ENCODE measurements at regions not wholly inside any gene's neighbourhood (a gene's known extent, or its start where the extent isn't known, plus 50 kb on each side); places are given as distances from the start of the nearest gene placed in this dataset.

- FAIRE-seq: no peak
- DNase-seq (ENCODE audit: insufficient read length, low spot score): no peak
These were observed 296.7 kb downstream of the SAMD5 start for GRCh38 chr6:147805155-147805554.

GRCh38 chr6:147806697-147807096 is 298.2 kb downstream of the SAMD5 start:
- DNase-seq (ENCODE audit: insufficient read length, low spot score): no peak
- FAIRE-seq: no peak

- no peak for DNase-seq (ENCODE audit: insufficient read length, low spot score)
- no peak for FAIRE-seq
These were observed 300.1 kb downstream of the SAMD5 start for GRCh38 chr6:147808640-147809039.

GRCh38 chr6:147811913-147812629 is 303.6 kb downstream of the SAMD5 start:
- no peak for FAIRE-seq
- no peak for DNase-seq (ENCODE audit: insufficient read length, low spot score)

GRCh38 chr6:147817042-147817689 is 308.7 kb downstream of the SAMD5 start:
- FAIRE-seq (no peak), DNase-seq (ENCODE audit: insufficient read length, low spot score) (no peak)

- DNase-seq (ENCODE audit: insufficient read length, low spot score) (no peak), FAIRE-seq (no peak)
These were observed 312.0 kb downstream of the SAMD5 start for GRCh38 chr6:147820520-147820919.

GRCh38 chr6:147821295-147821897 is 312.9 kb downstream of the SAMD5 start:
- FAIRE-seq (no peak), DNase-seq (ENCODE audit: insufficient read length, low spot score) (no peak)

GRCh38 chr6:147823936-147824335 is 315.4 kb downstream of the SAMD5 start:
- DNase-seq (ENCODE audit: insufficient read length, low spot score) (no peak), FAIRE-seq (no peak)

- FAIRE-seq (no peak), DNase-seq (ENCODE audit: insufficient read length, low spot score) (no peak)
These were observed 317.4 kb downstream of the SAMD5 start for GRCh38 chr6:147825848-147826247.

- no peak for DNase-seq (ENCODE audit: insufficient read length, low spot score)
- FAIRE-seq: no peak
These were observed 318.2 kb downstream of the SAMD5 start for GRCh38 chr6:147826698-147827097.

GRCh38 chr6:147829418-147829817 is 320.9 kb downstream of the SAMD5 start:
- FAIRE-seq (no peak), DNase-seq (ENCODE audit: insufficient read length, low spot score) (no peak)

- no peak for FAIRE-seq
- no peak for DNase-seq (ENCODE audit: insufficient read length, low spot score)
These were observed 321.3 kb downstream of the SAMD5 start for GRCh38 chr6:147829835-147830234.

- DNase-seq (ENCODE audit: insufficient read length, low spot score) (no peak), FAIRE-seq (no peak)
These were observed 322.9 kb downstream of the SAMD5 start for GRCh38 chr6:147831356-147831755.

- DNase-seq (ENCODE audit: insufficient read length, low spot score): no peak
- no peak for FAIRE-seq
These were observed 325.1 kb downstream of the SAMD5 start for GRCh38 chr6:147833607-147834006.

GRCh38 chr6:147834084-147834776 is 325.7 kb downstream of the SAMD5 start:
- FAIRE-seq (no peak), DNase-seq (ENCODE audit: insufficient read length, low spot score) (no peak)

- FAIRE-seq (no peak), DNase-seq (ENCODE audit: insufficient read length, low spot score) (no peak)
These were observed 329.1 kb downstream of the SAMD5 start for GRCh38 chr6:147837540-147837939.

- FAIRE-seq (no peak), DNase-seq (ENCODE audit: insufficient read length, low spot score) (no peak)
These were observed 331.5 kb downstream of the SAMD5 start for GRCh38 chr6:147839708-147840610.

GRCh38 chr6:147841547-147842148 is 333.2 kb downstream of the SAMD5 start:
- DNase-seq (ENCODE audit: insufficient read length, low spot score): no peak
- FAIRE-seq: no peak

GRCh38 chr6:147849401-147850330 is 341.2 kb downstream of the SAMD5 start:
- DNase-seq (ENCODE audit: insufficient read length, low spot score): no peak
- no peak for FAIRE-seq
